Chondrocyte (in vitro differentiated cells): ENCODE measurements at regions not wholly inside any gene's neighbourhood (a gene's known extent, or its start where the extent isn't known, plus 50 kb on each side); places are given as distances from the start of the nearest gene placed in this dataset.

Experiments
- DNase-seq: peaks from one replicate; pipeline ENCODE4 v3.0.0; 2021; ENCODE audit warnings: mixed read lengths, low spot score
- H3K27ac Mint-ChIP-seq: one replicate; pipeline ENCODE4 v1.8.0; 2021; ENCODE audit warnings: mild to moderate bottlenecking, moderate library complexity, mixed read lengths; ENCODE audit not compliant: unreplicated experiment
- H3K27me3 Mint-ChIP-seq: 2 replicates; pipeline ENCODE4 v1.8.0; 2021; ENCODE audit warnings: low read depth, mixed read lengths
- H3K36me3 Mint-ChIP-seq: 2 replicates; pipeline ENCODE4 v1.8.0; 2021; ENCODE audit warnings: low read depth, mixed read lengths
- H3K4me1 Mint-ChIP-seq: 2 replicates; pipeline ENCODE4 v1.8.0; 2021; ENCODE audit warnings: low read depth, mild to moderate bottlenecking, mixed read lengths
- H3K4me3 Mint-ChIP-seq: one replicate; pipeline ENCODE4 v1.8.0; 2021; ENCODE audit warnings: mild to moderate bottlenecking, moderate library complexity, mixed read lengths; ENCODE audit not compliant: unreplicated experiment
- H3K9me3 Mint-ChIP-seq: 2 replicates; pipeline ENCODE4 v1.8.0; 2021; ENCODE audit warnings: low read depth, mixed read lengths
- TF ChIP-seq, protein P1 (sequence below): fragments of 200-600 bp; sonication (generic); IDR thresholded peaks from 2 replicates; pipeline ENCODE4 v1.5.0; 2021; ENCODE audit warnings: antibody characterized with exemption, mild to moderate bottlenecking, moderate library complexity

GRCh38 chr4:123167931-123168330 is 228.7 kb upstream of the SPRY1 start:
- TF ChIP-seq, protein P1, sequence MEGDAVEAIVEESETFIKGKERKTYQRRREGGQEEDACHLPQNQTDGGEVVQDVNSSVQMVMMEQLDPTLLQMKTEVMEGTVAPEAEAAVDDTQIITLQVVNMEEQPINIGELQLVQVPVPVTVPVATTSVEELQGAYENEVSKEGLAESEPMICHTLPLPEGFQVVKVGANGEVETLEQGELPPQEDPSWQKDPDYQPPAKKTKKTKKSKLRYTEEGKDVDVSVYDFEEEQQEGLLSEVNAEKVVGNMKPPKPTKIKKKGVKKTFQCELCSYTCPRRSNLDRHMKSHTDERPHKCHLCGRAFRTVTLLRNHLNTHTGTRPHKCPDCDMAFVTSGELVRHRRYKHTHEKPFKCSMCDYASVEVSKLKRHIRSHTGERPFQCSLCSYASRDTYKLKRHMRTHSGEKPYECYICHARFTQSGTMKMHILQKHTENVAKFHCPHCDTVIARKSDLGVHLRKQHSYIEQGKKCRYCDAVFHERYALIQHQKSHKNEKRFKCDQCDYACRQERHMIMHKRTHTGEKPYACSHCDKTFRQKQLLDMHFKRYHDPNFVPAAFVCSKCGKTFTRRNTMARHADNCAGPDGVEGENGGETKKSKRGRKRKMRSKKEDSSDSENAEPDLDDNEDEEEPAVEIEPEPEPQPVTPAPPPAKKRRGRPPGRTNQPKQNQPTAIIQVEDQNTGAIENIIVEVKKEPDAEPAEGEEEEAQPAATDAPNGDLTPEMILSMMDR, result no peak

GRCh38 chr4:123168812-123169211 is 227.8 kb upstream of the SPRY1 start:
- no peaks in the 10 kb centered on the region for H3K27me3 Mint-ChIP-seq
- TF ChIP-seq, protein P1, result no peak
- H3K9me3 Mint-ChIP-seq, result peaks cover 6% of the 10 kb centered on the region
- peaks cover 4% of the 10 kb centered on the region for H3K36me3 Mint-ChIP-seq
- no peak overlapping the region for H3K4me3 Mint-ChIP-seq
- peaks cover 13% of the 10 kb centered on the region for H3K4me1 Mint-ChIP-seq
- no peak for DNase-seq
- no peak overlapping the region for H3K27ac Mint-ChIP-seq

More at GRCh38 chr4:123167931-123168330, 228.7 kb upstream of the SPRY1 start:
- Mint-ChIP-seq H3K27me3 (no peaks in the 10 kb centered on the region), H3K4me3 (no peak overlapping the region), H3K4me1 (peaks cover 15% of the 10 kb centered on the region), H3K9me3 (peaks cover 5% of the 10 kb centered on the region), H3K36me3 (peaks cover 1% of the 10 kb centered on the region), H3K27ac (no peak overlapping the region)
- no peak for DNase-seq

DNA sequence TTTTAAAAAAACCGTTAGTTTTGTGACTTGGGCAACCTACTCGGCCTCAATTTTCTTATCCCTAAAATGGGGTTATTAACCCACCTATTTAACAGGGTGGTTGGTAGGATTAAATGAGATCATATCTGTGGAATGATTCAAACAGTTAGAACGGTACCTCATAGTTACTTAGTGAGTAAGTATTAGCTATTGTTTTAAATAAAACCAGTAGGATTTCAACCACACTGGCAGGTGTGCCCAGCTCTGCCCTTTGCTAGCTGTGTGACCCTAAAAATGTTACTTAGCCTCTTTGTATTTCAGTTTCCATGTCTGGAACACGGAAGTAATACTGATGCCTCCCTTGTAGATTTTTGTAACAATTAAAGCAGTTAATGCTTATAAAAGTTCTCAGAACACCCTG is 225.8 kb upstream of the SPRY1 start:
- no peak for DNase-seq
- peaks cover 10% of the 10 kb centered on the region for H3K4me1 Mint-ChIP-seq
- H3K9me3 Mint-ChIP-seq, result peaks cover 10% of the 10 kb centered on the region
- H3K27ac Mint-ChIP-seq, result no peak overlapping the region
- H3K27me3 Mint-ChIP-seq, result no peaks in the 10 kb centered on the region
- no peak overlapping the region for H3K4me3 Mint-ChIP-seq
- TF ChIP-seq, protein P1, result no peak
- H3K36me3 Mint-ChIP-seq, result peaks cover 4% of the 10 kb centered on the region

- Mint-ChIP-seq H3K9me3 (peaks cover 5% of the 10 kb centered on the region), H3K4me1 (no peaks in the 10 kb centered on the region), H3K27ac (no peak overlapping the region), H3K4me3 (no peak overlapping the region), H3K27me3 (no peaks in the 10 kb centered on the region), H3K36me3 (peaks cover 4% of the 10 kb centered on the region)
- DNase-seq, result no peak
- TF ChIP-seq, protein P1, result no peak
Observed at GRCh38 chr4:123176605-123177004, 220.0 kb upstream of the SPRY1 start.

DNA sequence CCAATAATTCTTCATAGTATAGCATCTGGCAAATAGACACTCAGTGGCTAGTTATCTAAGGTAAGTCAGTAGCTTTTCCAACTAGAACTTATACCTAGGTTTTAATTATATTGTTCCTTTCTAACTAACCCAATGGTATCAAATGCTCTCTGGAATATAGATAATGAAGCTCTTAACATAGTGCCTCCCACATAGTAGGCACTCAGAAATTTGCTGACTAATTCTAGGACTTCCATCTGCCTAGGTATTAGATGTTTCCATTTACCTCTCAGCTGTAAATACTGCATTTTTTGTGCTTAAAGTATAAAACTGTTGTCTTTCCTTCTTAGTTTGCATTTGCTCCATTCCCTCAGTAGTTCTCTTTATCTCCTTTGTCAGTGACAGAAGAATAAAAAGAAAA is 214.3 kb upstream of the SPRY1 start:
- Mint-ChIP-seq H3K27ac (no peak overlapping the region), H3K4me3 (no peak overlapping the region), H3K4me1 (no peaks in the 10 kb centered on the region), H3K9me3 (no peaks in the 10 kb centered on the region), H3K27me3 (no peaks in the 10 kb centered on the region), H3K36me3 (no peaks in the 10 kb centered on the region)
- no peak for DNase-seq
- TF ChIP-seq, protein P1, result no peak
